DMS79 treated with DMSO at 0.1 percent for 48 hours (cell line): ENCODE measurements at regions not wholly inside any gene's neighbourhood (a gene's known extent, or its start where the extent isn't known, plus 50 kb on each side); places are given as distances from the start of the nearest gene placed in this dataset.

Experiments
- DNase-seq: peaks from one replicate; lab custom pipeline; 2025; lab: John Stamatoyannopoulos, UW

DNA sequence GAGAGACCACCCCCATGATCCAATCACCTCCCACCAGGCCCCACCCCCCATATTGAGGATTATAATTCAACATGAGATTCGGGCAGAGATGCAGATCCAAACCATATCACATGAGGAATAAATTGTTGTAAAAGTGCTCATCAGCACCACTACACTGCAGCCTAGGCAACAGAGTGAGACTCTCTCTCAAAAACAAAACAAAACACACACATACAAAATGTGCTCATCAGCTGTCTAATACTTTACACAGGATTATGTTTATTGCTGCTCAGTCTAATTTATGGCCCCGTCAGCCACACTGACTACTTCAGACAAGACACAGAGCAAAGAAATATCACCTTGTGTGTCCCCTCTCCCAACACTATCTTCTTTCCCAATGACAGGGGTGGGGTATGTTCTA lies 72.9 kb upstream of the PPM1J start:
- no peak for DNase-seq

DNA sequence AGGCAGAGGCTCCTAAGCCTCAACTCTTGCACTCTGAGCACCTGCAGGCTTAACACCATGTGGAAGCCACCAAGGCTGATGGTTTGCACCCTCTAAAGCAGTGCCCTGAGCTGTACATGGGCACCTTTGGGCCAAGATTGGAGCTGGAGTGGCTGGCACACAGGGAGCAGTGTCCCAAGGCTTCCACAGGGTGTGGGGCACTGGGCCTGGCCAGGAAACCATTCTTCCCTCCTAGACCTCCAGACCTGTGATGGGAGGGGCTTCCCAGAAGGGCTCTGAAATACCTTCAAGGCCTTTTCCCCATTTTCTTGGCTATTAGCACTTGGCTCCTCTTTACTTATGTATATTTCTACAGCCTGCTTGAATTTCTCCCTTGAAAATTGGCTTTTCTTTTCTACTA lies 67.9 kb upstream of the PPM1J start:
- no peak for DNase-seq

DNA sequence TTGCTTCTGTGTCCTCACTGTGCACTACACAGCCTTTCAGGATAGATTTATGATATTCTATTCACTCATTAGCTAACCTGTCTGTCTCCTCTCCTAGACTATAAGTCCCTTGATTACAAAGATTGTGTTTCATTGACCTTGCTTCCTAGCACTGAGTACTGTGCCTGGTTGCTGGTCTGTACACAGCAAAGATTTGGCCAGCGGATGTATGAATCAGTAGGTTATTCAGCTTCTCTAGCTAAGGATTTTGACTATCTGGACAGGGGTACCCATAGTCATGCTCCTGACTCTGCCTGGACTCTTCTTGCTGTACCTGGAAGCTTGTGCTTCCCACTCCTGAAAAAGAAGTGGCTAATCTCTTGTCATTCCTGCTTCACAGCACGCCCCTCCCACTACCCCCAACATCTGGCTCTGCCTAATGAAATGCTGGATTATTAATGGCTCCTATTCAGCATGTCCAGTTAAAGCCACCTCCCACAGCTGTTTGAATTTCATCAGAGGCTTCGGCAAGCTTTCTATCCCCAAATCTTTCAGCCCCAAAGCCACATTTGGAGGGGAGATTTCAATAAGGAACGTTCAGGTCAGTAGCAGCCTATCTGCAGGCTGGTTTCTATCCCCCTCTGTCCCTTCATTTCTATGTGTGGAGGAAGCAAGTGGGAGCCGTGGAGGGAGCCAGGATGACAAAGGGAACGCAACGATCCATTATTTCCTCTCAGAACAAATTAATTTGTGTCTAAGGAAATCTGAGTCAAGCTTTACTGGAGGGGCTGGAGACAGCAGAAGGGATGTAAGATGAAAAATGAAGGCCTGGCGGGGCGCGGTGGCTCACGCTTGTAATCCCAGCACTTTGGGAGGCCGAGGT lies 64.8 kb upstream of the PPM1J start:
- DNase-seq: no peak

DNA sequence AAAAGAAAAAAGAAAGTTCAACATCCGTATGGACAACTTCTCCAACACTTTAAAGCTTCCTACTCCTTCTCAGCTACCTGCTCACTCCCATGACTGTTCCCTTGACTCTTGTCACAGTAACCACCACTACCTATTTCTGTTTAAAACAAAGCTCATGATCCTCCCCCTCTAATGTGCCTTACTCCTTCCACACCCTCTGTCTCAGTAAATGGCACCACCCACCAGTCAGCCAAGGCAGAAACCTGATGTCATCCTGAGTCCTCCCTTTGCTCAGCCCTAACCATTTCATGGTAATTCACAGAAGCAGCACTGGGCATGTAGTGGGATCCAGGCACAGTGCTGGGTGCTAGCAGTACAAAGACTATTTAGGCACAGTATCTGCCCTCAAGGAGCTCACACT lies 63.0 kb upstream of the PPM1J start:
- DNase-seq: no peak

DNA sequence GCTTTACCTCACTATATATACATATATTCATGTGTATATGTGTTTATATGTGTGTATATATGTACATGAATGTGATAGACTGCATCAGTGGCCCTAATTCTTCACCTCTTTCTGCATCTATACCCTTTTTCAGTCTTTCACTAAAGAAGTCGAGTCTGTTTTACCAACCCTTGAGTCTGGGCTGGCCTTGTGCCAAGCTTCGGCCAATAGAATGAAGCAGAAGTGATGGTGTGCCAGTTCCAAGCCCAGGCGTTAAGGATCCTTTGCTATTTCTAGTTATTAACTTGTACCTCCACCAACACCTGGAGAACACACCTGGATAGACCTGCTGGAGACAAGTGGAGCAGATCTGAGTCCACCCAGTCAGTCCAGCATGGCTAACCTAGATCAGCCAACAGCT lies 61.6 kb upstream of the PPM1J start:
- DNase-seq: no peak

DNA sequence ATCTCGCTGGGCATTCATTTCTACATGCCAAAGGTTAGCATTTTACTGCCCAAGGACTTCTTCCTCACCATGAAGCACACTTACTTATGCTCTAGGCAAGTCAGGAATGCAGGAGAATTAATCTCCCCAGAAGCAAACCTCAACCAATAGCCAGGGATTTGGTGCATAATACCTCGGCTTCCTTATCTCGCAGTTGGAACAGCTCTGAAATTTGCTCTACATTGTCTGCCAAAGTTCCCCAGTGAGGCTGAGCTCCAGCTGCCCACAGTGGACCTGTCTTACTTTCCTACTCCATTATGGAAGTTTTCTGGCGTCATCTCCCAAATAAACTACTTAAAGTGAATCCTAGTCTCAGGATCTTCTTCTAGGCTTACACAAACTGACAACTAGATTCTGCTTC lies 57.6 kb upstream of the PPM1J start:
- no peak for DNase-seq

DNA sequence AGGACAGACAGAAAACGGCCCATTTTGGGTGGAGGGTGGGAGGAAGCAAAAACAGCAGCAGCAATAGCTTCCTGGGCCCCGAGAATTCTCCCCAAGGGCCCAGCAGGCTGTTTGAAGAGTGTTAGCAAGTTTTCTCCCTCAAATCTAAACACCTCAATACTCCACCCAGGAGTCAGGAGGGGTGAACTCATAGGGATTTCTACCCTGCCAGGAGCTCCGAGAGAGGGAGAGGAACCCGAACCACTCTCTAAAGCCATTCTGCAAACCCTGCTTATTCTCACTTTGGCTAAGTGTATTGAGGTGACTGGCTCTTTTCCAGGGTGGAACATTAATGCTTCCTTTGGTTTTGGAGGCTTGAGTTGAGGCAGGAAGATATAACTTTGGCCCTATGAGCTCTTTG lies 55.6 kb upstream of the PPM1J start:
- DNase-seq: no peak

DNA sequence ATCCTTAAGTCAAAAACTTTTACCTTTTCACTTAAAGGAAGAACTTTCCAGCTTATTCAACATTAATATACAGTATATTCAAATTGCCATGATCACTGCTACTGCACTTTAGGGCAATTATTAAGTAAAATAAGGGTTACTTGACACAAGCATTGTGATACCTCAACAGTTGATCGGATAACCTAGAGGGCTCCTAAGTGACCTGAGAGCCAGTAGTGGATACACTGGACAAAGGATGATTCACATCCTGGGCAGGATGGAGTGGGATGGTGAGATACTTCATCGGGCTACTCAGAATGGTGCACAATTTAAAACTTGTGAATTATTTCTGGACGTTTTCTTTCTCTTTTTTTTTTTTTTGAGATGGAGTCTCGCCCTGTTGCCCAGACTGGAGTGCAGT lies 54.5 kb upstream of the PPM1J start:
- DNase-seq: no peak

DNA sequence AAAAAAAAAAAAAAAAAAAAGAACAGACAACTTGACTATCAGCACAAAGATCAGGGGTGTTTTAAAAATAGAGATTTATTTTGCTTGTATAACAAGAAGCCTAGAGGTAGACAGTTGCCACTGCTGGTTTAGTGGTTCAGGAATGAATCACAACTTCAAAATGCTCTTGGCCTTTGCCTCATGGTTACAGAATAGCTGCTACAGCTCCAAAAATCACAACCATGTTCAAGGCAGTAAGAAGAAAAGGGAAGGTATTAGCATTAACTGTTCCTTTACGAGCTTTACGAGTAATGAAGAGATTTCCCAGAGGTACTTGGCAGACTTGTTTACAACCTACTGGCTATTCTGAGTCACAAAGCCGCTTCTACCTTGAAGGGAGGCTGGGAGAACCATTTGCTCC lies 52.5 kb upstream of the PPM1J start:
- no peak for DNase-seq
